Stimulated activated memory B cell treated with anti-CD40 and anti-IgM and Interleukin-4, amounts not matched to agents 10 μg/mL and 1 μg/mL and 100 μg/mL, for 72 hours (primary cell): ENCODE measurements at regions not wholly inside any gene's neighbourhood (a gene's known extent, or its start where the extent isn't known, plus 50 kb on each side); places are given as distances from the start of the nearest gene placed in this dataset.
"Not testable (repeated sequence)": the region's sequence is repeated elsewhere in the genome, so short reads cannot be mapped to it uniquely, and the experiment has no call there.

Experiments used
- ATAC-seq: fragments of 150-1000 bp; cut with Tn5 transposase; 2 replicates; pipeline ENCODE4 v1.10.0; 2021
- H3K27ac Mint-ChIP-seq: one replicate; pipeline ENCODE4 v1.8.0; 2022; ENCODE audit warnings: mild to moderate bottlenecking, mixed read lengths
- H3K27me3 Mint-ChIP-seq: one replicate; pipeline ENCODE4 v1.8.0; 2022; ENCODE audit warnings: mixed read lengths
- H3K36me3 Mint-ChIP-seq: one replicate; pipeline ENCODE4 v1.8.0; 2022; ENCODE audit warnings: mixed read lengths
- H3K4me1 Mint-ChIP-seq: one replicate; pipeline ENCODE4 v1.8.0; 2022; ENCODE audit warnings: mixed read lengths
- H3K4me3 Mint-ChIP-seq: one replicate; pipeline ENCODE4 v1.8.0; 2022; ENCODE audit warnings: mild to moderate bottlenecking, moderate library complexity, mixed read lengths
- H3K9me3 Mint-ChIP-seq: one replicate; pipeline ENCODE4 v1.8.0; 2022; ENCODE audit warnings: mixed read lengths

GRCh38 chr17:54524501-54524900 lies 376.2 kb upstream of the TOM1L1 start:
- Mint-ChIP-seq H3K9me3 (no peaks in the 10 kb centered on the region), H3K4me3 (no peak overlapping the region), H3K27ac (no peak overlapping the region), H3K4me1 (no peaks in the 10 kb centered on the region), H3K36me3 (no peaks in the 10 kb centered on the region), H3K27me3 (no peaks in the 10 kb centered on the region)
- ATAC-seq, result no peak

GRCh38 chr17:54527941-54528340 lies 372.7 kb upstream of the TOM1L1 start:
- H3K36me3 Mint-ChIP-seq, result no peaks in the 10 kb centered on the region
- ATAC-seq, result no peak
- H3K9me3 Mint-ChIP-seq, result no peaks in the 10 kb centered on the region
- no peak overlapping the region for H3K4me3 Mint-ChIP-seq
- no peaks in the 10 kb centered on the region for H3K4me1 Mint-ChIP-seq
- H3K27me3 Mint-ChIP-seq, result no peaks in the 10 kb centered on the region
- H3K27ac Mint-ChIP-seq, result no peak overlapping the region

GRCh38 chr17:54530398-54530797 lies 370.3 kb upstream of the TOM1L1 start:
- H3K27ac Mint-ChIP-seq, result no peak overlapping the region
- no peak for ATAC-seq
- no peaks in the 10 kb centered on the region for H3K36me3 Mint-ChIP-seq
- H3K27me3 Mint-ChIP-seq, result no peaks in the 10 kb centered on the region
- H3K4me3 Mint-ChIP-seq, result no peak overlapping the region
- H3K9me3 Mint-ChIP-seq, result no peaks in the 10 kb centered on the region
- H3K4me1 Mint-ChIP-seq, result no peaks in the 10 kb centered on the region

GRCh38 chr17:54536306-54536705 lies 364.3 kb upstream of the TOM1L1 start:
- H3K27me3 Mint-ChIP-seq, result no peaks in the 10 kb centered on the region
- no peak overlapping the region for H3K27ac Mint-ChIP-seq
- no peak for ATAC-seq
- H3K36me3 Mint-ChIP-seq, result no peaks in the 10 kb centered on the region
- no peaks in the 10 kb centered on the region for H3K4me1 Mint-ChIP-seq
- H3K9me3 Mint-ChIP-seq, result peaks cover 14% of the 10 kb centered on the region
- H3K4me3 Mint-ChIP-seq, result no peak overlapping the region

- no peaks in the 10 kb centered on the region for H3K36me3 Mint-ChIP-seq
- no peak overlapping the region for H3K27ac Mint-ChIP-seq
- no peaks in the 10 kb centered on the region for H3K27me3 Mint-ChIP-seq
- H3K4me1 Mint-ChIP-seq, result no peaks in the 10 kb centered on the region
- ATAC-seq, result no peak
- H3K4me3 Mint-ChIP-seq, result no peak overlapping the region
- H3K9me3 Mint-ChIP-seq, result peaks cover 22% of the 10 kb centered on the region
These were observed 363.0 kb upstream of the TOM1L1 start for GRCh38 chr17:54537656-54538055.

- Mint-ChIP-seq H3K27ac (no peak overlapping the region), H3K36me3 (no peaks in the 10 kb centered on the region), H3K4me3 (no peak overlapping the region), H3K9me3 (peaks cover 25% of the 10 kb centered on the region), H3K27me3 (no peaks in the 10 kb centered on the region), H3K4me1 (no peaks in the 10 kb centered on the region)
- no peak for ATAC-seq
These were observed 356.4 kb upstream of the TOM1L1 start for GRCh38 chr17:54544249-54544648.

GRCh38 chr17:54559883-54560282 lies 340.8 kb upstream of the TOM1L1 start:
- Mint-ChIP-seq H3K27ac (no peak overlapping the region), H3K4me3 (no peak overlapping the region), H3K36me3 (no peaks in the 10 kb centered on the region), H3K27me3 (no peaks in the 10 kb centered on the region), H3K4me1 (no peaks in the 10 kb centered on the region), H3K9me3 (peaks cover 19% of the 10 kb centered on the region)
- ATAC-seq, result no peak

- Mint-ChIP-seq H3K27ac (no peak overlapping the region), H3K9me3 (peaks cover 30% of the 10 kb centered on the region), H3K4me1 (no peaks in the 10 kb centered on the region), H3K36me3 (no peaks in the 10 kb centered on the region), H3K4me3 (no peak overlapping the region), H3K27me3 (no peaks in the 10 kb centered on the region)
- no peak for ATAC-seq
These were observed 292.0 kb upstream of the TOM1L1 start for GRCh38 chr17:54608634-54609155.

- H3K27me3 Mint-ChIP-seq, result no peaks in the 10 kb centered on the region
- no peak overlapping the region for H3K27ac Mint-ChIP-seq
- no peaks in the 10 kb centered on the region for H3K4me1 Mint-ChIP-seq
- ATAC-seq, result no peak
- H3K9me3 Mint-ChIP-seq, result peaks cover 12% of the 10 kb centered on the region
- no peak overlapping the region for H3K4me3 Mint-ChIP-seq
- H3K36me3 Mint-ChIP-seq, result no peaks in the 10 kb centered on the region
These were observed 280.2 kb upstream of the TOM1L1 start for GRCh38 chr17:54620399-54620978.

- ATAC-seq, result no peak
- Mint-ChIP-seq H3K9me3 (peaks cover 6% of the 10 kb centered on the region), H3K36me3 (no peaks in the 10 kb centered on the region), H3K27ac (no peak overlapping the region), H3K27me3 (no peaks in the 10 kb centered on the region), H3K4me1 (no peaks in the 10 kb centered on the region), H3K4me3 (no peak overlapping the region)
These were observed 276.9 kb upstream of the TOM1L1 start for GRCh38 chr17:54623746-54624145.

GRCh38 chr17:54626146-54626703 lies 274.4 kb upstream of the TOM1L1 start:
- no peak for ATAC-seq
- no peak overlapping the region for H3K27ac Mint-ChIP-seq
- H3K4me3 Mint-ChIP-seq, result no peak overlapping the region
- H3K27me3 Mint-ChIP-seq, result no peaks in the 10 kb centered on the region
- H3K4me1 Mint-ChIP-seq, result no peaks in the 10 kb centered on the region
- H3K9me3 Mint-ChIP-seq, result peaks cover 5% of the 10 kb centered on the region
- no peaks in the 10 kb centered on the region for H3K36me3 Mint-ChIP-seq

GRCh38 chr17:54639426-54639825 lies 261.2 kb upstream of the TOM1L1 start:
- not testable (repeated sequence) for H3K36me3 Mint-ChIP-seq, ATAC-seq, H3K27ac Mint-ChIP-seq, H3K4me3 Mint-ChIP-seq, H3K4me1 Mint-ChIP-seq, H3K27me3 Mint-ChIP-seq
- H3K9me3 Mint-ChIP-seq, result peaks cover 16% of the 10 kb centered on the region

GRCh38 chr17:54662978-54663876 lies 237.4 kb upstream of the TOM1L1 start:
- Mint-ChIP-seq H3K4me1 (no peaks in the 10 kb centered on the region), H3K27ac (no peak overlapping the region), H3K27me3 (no peaks in the 10 kb centered on the region), H3K4me3 (no peak overlapping the region), H3K36me3 (no peaks in the 10 kb centered on the region), H3K9me3 (peaks cover 3% of the 10 kb centered on the region)
- no peak for ATAC-seq

GRCh38 chr17:54666559-54666958 lies 234.1 kb upstream of the TOM1L1 start:
- no peak for ATAC-seq
- Mint-ChIP-seq H3K36me3 (no peaks in the 10 kb centered on the region), H3K4me3 (no peak overlapping the region), H3K27me3 (no peaks in the 10 kb centered on the region), H3K27ac (no peak overlapping the region), H3K4me1 (no peaks in the 10 kb centered on the region), H3K9me3 (no peaks in the 10 kb centered on the region)

- ATAC-seq, result no peak
- no peaks in the 10 kb centered on the region for H3K36me3 Mint-ChIP-seq
- H3K4me1 Mint-ChIP-seq, result no peaks in the 10 kb centered on the region
- H3K9me3 Mint-ChIP-seq, result peaks cover 2% of the 10 kb centered on the region
- H3K4me3 Mint-ChIP-seq, result no peak overlapping the region
- no peak overlapping the region for H3K27ac Mint-ChIP-seq
- H3K27me3 Mint-ChIP-seq, result no peaks in the 10 kb centered on the region
These were observed 222.5 kb upstream of the TOM1L1 start for GRCh38 chr17:54678158-54678557.

- no peaks in the 10 kb centered on the region for H3K9me3 Mint-ChIP-seq
- H3K27me3 Mint-ChIP-seq, result no peaks in the 10 kb centered on the region
- no peak overlapping the region for H3K27ac Mint-ChIP-seq
- H3K4me1 Mint-ChIP-seq, result no peaks in the 10 kb centered on the region
- no peaks in the 10 kb centered on the region for H3K36me3 Mint-ChIP-seq
- no peak overlapping the region for H3K4me3 Mint-ChIP-seq
- no peak for ATAC-seq
These were observed 220.2 kb upstream of the TOM1L1 start for GRCh38 chr17:54680410-54680809.
